Activated CD8-positive, alpha-beta memory T cell treated with anti-CD3 and anti-CD28 coated beads for 36 hours (primary cell): ENCODE measurements at regions not wholly inside any gene's neighbourhood (a gene's known extent, or its start where the extent isn't known, plus 50 kb on each side); places are given as distances from the start of the nearest gene placed in this dataset.
"Not testable (repeated sequence)": the region's sequence is repeated elsewhere in the genome, so short reads cannot be mapped to it uniquely, and the experiment has no call there.

Experiments used
- CTCF ChIA-PET: fragments of 350-600 bp; sonication (Branson Sonifier 250); formaldehyde crosslinking; loops from one replicate; lab custom pipeline; 2021; ENCODE audit warnings: antibody characterized with exemption; lab: Charles Lee
- POLR2A ChIA-PET: fragments of 350-600 bp; sonication (Branson Sonifier 250); formaldehyde crosslinking; loops from one replicate; lab custom pipeline; 2021; ENCODE audit warnings: antibody characterized with exemption; lab: Charles Lee

GRCh38 chr4:57832083-57832482 is 721.9 kb upstream of the IGFBP7 start:
- ChIA-PET POLR2A (no interaction called here), CTCF (no interaction called here)

DNA sequence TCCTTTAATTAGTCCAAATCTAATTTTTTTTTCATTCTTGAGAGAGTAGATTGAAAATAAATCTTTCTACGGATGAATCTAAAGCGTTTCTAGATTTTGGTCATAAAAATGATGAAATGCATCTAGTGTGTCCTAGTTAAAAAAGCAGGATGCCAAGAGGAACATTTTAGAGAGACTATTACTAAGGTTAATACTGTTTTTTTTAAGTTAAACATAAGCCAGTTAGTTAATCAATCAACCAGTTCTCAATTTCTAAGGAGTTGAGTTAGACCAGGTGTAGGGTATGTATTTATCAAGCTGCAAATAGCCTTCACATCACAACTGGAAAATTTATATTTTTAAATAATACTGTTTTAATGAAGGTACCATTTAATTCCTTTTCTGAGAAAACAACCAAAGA is 679.5 kb upstream of the IGFBP7 start:
- ChIA-PET POLR2A (no interaction called here), CTCF (no interaction called here)

DNA sequence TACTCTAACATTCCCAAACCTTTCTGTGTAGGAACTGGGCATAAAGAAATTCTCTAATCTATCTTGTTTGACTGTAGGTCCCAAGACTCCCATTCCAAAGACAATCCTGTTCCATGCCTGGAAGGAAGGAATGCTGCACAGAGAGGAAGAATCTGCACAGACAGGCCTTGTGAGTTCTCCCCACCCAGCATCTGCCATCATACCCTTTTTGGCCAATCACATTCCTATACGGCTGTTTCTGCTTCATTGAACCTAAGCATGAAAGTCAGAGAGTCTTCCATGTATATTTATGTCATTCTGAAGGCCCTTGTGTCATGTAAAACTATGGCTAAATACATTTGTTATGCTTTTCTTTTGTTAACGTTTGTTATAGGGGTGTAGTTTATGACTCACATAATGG is 667.7 kb upstream of the IGFBP7 start:
- CTCF ChIA-PET: no interaction called here

DNA sequence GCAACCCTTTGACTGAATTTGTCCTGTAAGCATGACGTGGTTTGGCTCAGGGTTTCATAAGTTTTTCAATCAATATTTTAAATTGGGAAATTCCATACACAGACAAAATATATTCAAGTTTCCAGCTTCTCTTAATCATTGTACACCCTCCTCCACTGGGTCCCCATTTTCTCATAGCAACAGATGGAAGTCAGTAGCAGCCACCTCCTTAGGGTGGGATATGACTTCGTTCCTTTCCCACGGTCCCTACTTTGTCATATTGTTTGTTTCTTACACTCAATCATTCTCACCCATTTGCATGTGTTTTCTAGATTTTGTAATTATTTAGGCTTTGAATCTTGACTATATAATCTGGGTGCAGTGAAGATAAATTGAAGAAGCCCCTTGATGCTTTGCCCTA is 664.5 kb upstream of the IGFBP7 start:
- POLR2A ChIA-PET: no interaction called here
- CTCF ChIA-PET: no interaction called here

More for the DNA sequence above, 667.7 kb upstream of the IGFBP7 start:
- POLR2A ChIA-PET: no interaction called here

- POLR2A ChIA-PET: no interaction called here
- CTCF ChIA-PET: no interaction called here
Measured at GRCh38 chr4:57774171-57774570, 664.0 kb upstream of the IGFBP7 start.

DNA sequence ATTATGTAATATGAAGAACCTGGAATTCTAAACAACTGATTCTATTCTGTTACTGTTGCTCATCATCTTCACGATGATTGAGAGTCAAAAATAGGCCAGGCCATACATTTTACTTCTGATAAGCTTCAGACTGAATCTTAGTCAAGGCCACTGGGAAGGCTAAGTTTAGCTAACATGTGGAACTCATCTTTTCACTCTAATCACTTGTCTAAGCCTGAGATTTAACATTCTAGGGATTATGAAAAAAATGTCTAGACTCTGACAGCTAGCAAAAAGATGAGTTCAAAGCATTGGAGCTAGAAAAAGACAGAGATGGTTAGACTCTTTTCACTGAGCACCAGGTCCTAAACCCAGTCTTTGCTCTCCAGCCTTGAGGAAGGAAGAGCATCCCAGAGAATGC is 656.2 kb upstream of the IGFBP7 start:
- POLR2A ChIA-PET: no interaction called here
- CTCF ChIA-PET: no interaction called here

- ChIA-PET CTCF (no interaction called here), POLR2A (no interaction called here)
Measured at GRCh38 chr4:57764856-57765255, 654.7 kb upstream of the IGFBP7 start.

DNA sequence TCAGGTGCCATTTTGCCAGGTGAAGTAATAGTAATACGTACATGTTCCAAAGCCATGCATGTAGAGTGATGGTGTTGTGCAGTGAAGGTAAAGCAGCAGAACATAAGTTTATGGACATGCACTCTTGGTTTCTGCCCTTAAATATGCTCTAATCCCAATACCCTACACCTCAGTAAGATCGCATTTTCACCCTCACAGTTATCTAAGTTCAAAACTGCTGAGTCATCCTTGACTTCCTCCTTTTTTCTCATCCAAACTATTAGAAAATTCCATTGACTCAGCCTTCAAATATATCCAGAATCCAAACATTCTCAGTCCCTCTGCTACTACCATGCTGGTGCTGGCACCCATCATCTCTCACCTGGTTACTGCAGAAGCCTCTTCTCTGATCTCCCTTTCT is 652.9 kb upstream of the IGFBP7 start:
- CTCF ChIA-PET: no interaction called here
- POLR2A ChIA-PET: no interaction called here

DNA sequence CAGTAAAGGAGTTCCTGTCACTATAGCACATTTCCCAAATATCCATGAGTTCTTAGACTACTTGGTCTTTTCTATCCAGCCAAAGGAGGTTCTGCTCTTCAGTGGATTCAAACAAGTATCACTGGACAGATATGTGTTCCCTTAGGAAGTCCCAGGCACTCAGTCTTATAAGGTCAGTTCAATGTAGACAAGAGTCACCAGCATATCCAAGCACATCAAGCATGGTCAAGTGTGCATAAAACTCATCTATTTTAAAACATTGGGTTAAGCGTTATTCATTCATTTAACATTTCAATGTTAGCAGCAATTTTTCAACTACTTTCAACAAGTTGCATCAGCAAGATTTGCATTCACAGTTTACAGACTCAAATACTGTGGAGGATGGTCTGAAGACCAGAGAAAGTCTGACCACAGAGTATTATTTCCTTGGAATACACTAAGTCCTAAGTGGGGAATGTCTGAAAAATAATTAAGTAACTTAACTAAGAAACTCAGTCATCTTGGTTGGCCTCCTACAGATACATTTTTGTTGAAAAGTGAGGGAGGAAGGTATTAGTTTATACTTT is 630.5 kb upstream of the IGFBP7 start:
- ChIA-PET CTCF (no interaction called here), POLR2A (no interaction called here)

GRCh38 chr4:57736781-57737180 is 626.6 kb upstream of the IGFBP7 start:
- CTCF ChIA-PET: no interaction called here
- POLR2A ChIA-PET: no interaction called here

DNA sequence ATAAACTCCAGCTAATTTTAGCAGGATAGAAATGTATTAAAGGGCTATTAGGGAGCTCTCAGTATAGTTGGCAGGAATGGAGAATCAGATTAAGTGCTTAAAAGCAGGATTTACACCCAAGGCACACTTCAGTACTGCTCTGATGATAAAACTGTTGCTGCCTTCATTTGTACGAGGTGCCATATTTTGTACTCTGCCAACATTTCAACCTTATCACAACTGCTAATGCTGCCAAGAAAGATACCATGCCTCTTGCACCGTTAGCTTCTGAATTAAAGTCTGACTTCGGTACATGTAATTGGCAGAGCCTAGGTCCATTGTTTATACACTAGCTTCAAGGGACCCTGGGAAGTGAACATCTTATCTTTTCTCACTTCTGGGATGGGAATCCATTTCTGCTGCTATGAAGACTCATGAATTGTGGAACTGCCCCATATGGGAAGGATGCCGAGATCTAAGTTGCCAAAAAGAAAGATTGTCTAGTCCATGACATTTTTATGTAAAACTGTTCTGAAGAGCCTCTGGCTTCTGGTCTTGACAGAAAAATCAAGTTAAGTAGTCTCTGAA is 624.0 kb upstream of the IGFBP7 start:
- CTCF ChIA-PET: no interaction called here
- POLR2A ChIA-PET: no interaction called here

DNA sequence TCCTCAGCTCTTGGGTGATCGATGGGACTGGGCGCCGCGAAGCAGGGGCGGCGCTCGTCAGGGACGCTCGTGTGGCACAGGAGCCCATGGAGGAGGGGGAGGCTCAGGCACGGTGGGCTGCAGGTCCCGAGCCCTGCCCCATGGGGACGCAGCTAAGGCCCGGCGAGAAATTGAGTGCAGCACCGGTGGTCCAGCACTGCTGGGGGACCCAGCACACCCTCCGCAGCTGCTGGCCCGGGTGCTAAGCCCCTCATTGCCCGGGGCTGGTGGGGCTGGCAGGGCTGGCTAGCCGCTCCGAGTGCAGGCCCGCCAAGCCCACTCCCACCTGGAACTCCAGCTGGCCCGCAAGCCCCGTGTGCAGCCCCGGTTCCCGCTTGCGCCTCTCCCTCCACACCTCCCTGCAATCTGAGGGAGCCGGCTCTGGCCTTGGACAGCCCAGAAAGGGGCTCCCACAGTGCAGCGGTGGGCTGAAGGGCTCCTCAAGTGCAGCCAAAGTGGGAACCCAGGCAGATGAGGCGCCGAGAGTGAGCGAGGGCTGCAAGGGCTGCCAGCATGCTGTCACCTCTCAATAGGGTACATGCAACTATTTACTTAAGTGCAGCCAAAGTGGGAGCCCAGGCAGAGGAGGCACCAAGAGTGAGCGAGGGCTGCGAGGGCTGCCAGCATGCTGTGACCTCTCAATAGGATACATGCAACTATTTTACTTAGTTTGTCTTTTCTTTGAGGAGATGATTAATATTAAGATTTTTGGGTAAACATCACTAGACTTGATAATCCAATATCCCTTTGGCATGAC is 619.8 kb upstream of the IGFBP7 start:
- POLR2A ChIA-PET, CTCF ChIA-PET: not testable (repeated sequence)

GRCh38 chr4:57726154-57726553 is 616.0 kb upstream of the IGFBP7 start:
- ChIA-PET POLR2A (no interaction called here), CTCF (no interaction called here)

GRCh38 chr4:57719456-57719855 is 609.3 kb upstream of the IGFBP7 start:
- POLR2A ChIA-PET: no interaction called here
- CTCF ChIA-PET: no interaction called here

- CTCF ChIA-PET, POLR2A ChIA-PET: not testable (repeated sequence)
Measured at GRCh38 chr4:57714313-57714712, 604.1 kb upstream of the IGFBP7 start.

DNA sequence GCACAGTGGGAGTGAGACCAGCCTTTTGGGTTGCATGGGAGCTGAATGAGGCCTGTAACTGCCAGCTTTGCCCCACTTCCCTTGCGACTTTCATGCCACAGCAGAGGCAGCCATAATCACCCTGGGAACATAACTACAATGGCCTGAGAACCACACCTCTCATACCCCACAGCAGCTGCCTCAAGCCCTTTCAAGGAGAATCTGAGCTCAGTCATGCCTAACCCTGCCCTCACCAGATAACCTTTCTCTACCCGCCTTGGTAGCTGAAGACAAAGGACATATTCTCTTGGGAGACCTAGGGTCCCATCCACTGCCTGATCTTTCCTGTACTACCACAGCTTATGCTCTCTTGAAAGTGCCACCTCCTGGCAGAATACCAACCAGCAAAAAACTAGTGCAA is 599.9 kb upstream of the IGFBP7 start:
- POLR2A ChIA-PET: no interaction called here

GRCh38 chr4:57691370-57691769 is 581.2 kb upstream of the IGFBP7 start:
- ChIA-PET POLR2A (no interaction called here), CTCF (no interaction called here)

More for the DNA sequence above, 599.9 kb upstream of the IGFBP7 start:
- CTCF ChIA-PET: no interaction called here

- POLR2A ChIA-PET: no interaction called here
- CTCF ChIA-PET: no interaction called here
Measured at GRCh38 chr4:57689693-57690205, 579.6 kb upstream of the IGFBP7 start.

DNA sequence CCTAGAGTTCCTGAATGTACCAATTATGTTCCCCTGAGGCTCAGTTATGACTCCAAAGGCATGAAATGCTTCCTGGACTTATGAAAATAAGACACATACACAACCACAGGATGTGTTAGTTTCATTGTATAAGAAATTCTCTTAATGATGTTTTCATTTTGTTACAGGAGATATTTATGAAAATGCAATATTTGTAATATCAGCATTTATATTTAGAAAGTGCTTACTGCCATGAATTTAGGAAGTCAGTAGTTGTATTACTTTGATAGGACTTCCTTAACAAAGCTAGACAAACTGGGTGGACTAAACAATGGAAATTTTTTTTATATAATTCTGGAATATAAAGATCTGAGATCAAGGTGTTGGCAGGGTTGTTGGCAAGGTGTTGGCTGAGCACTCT is 572.1 kb upstream of the IGFBP7 start:
- ChIA-PET POLR2A (no interaction called here), CTCF (no interaction called here)

- POLR2A ChIA-PET: no interaction called here
Measured at GRCh38 chr4:57679969-57680368, 569.8 kb upstream of the IGFBP7 start.

GRCh38 chr4:57676394-57676793 is 566.2 kb upstream of the IGFBP7 start:
- CTCF ChIA-PET: no interaction called here

More at GRCh38 chr4:57679969-57680368, 569.8 kb upstream of the IGFBP7 start:
- CTCF ChIA-PET: no interaction called here

More at GRCh38 chr4:57676394-57676793, 566.2 kb upstream of the IGFBP7 start:
- POLR2A ChIA-PET: no interaction called here
